ENCODE measurements at regions not wholly inside any gene's neighbourhood (a gene's known extent, or its start where the extent isn't known, plus 50 kb on each side); places are given as distances from the start of the nearest gene placed in this dataset.
A peak's percentile ranks its signal among the peaks of the same experiment; 100 is the strongest.

DNA sequence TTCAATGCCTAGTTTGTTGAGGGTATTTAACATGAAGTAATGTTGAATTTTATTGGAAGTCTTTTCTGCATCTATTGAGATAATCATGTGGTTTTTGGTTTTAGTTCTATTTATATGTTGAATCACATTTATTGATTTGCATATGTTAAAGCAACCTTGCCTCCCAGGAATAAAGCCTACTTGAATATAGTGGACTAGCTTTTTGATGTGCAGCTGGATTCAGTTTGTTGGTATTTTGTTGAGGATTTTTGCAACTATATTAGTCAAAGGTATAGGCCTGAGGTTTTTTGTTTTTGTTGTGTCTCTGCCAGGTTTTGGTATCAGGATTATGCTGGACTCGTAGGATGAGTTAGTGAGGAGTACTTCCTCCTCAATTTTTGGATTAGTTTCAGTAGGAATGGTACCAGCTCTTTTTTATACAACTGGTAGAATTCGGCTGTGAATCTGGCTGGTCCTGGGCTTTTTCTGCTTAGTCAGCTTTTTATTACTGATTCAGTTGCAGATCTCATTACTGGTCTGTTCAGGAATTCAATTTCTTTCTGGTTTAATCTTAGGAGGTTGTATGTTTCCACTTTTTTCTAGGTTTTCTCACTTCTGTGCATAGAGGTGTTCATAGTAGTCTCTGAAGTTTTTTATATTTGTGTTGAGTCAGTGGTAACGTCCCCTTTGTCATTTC is 209.8 kb upstream of the RBMS3 start:
- no peak for DNase-seq

DNA sequence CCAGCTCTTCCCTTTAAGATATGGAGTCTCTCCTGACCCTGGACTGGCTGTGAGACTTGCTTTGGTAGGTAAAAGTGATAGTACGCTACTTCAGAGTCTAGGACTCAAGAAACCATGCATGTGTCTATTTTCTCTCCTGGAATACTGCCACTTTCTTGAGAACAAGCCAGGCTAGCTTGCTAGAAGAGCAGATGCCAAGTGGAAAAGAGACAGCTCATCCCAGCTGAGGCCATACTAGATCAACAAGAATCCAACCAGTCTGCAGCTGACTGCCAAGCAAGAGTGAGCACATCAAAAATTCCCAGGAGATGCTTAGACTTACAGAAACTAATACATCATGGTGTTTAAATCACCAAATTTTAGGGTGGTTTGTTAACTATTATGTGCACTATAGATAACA is 208.3 kb upstream of the RBMS3 start:
- no peak for DNase-seq

DNA sequence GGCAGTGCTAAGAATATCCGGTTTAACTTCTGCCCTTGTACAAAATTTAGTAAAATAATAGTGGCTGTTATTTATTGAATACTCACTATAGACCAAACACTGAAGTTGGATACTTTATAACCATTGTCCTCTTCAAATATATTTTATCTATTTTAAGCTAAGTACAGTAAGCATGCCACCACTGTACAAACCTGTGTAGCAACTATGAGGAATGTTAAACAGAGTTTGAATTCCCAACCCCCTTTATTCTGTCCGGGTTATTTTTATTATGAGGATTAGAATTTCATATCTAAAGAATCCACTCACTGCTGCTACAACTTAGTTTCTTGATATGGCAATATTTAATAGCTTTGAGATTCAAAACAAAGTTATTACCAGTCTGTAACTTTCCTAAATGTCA is 203.5 kb upstream of the RBMS3 start:
- no peak for DNase-seq

DNA sequence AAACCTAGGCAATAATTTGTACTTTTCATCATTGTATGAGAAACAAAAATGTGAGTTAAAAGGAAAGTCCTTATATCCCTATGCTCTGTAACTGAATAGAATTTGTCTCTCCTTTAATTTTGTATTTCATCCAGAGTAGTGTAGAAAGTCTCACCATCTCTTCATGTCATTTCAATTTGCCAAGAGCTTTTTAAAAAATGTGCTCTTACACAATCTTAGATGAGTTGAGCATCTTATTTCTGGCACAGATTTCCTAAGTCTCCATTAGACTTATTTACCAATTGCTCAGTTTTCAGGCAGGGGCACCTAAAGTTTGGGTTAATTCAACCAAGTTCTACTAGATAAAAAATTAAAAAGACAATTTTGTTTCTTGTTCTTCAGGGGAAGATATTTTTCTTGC is 201.5 kb upstream of the RBMS3 start:
- no peak for DNase-seq

DNA sequence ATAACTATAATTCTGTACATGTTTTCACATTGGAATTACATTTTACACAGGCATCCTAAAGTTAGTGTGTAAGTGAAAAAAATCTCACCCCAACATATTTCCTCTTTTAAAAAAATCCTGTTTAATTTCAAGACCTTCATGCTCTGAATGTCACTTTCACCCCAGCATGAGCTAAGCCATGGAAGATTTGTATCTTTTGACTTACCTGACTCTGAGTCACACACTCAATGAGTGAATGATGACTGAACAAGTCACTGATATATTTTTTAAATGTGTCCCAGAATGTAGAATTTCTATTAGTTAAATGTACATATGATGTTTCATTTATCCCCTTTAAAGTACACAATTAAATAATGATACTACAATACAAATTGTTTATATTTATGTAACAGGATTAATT is 199.9 kb upstream of the RBMS3 start:
- no peak for DNase-seq

DNA sequence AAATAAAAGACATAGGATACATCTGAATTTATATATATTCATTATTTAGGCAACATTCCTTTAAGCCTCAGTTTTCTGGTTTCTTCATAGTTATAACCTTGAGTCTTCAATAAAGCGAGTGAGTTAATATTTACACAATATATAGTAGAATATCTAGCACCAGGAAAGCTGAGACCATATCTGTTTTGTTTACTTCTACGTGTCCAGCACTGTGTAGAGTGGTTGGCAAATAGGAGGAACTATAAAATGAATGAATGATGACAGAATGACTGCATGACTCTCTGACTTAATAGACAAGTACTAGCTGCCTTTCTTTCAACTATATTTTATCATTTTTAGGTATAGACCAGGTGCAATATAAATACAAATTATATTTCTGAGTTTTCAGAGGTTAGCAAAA is 197.8 kb upstream of the RBMS3 start:
- DNase-seq: no peak

DNA sequence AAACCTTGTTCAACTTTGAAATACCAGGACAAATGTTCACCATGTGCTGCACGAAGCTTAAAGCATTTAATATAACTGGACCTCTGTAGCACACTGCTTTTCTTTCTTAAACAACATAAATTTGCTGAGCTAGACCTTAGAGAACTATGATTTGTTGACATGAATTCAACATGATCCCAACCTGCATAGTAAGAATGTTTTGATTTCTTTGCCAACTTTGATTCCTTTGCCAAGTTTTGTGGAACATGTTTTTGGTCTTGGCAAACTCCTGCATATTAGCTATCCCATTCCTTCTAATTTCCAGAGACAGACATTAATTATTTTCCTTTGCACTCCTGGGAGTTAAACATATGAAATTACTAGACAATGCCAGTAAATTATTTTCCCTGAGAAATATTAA is 197.2 kb upstream of the RBMS3 start:
- no peak for DNase-seq

DNA sequence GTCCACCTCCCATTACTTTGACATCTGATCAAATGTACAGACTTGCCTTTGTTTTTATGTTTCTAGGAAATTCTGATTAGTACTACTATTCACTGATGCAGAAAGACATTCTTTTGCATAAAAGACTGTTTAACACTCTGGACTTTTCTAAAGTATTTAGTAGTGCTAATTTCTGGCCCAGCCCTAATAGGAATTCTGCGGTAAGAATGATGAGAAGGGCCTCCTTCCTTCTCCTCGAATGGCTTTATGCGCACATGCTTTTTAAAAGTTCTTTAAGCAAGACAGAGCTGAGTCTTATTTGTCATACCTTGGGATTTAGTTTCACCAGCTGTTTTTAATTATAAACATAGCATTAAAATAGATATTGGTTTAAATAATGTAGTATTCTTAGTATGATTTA is 192.3 kb upstream of the RBMS3 start:
- no peak for DNase-seq

DNA sequence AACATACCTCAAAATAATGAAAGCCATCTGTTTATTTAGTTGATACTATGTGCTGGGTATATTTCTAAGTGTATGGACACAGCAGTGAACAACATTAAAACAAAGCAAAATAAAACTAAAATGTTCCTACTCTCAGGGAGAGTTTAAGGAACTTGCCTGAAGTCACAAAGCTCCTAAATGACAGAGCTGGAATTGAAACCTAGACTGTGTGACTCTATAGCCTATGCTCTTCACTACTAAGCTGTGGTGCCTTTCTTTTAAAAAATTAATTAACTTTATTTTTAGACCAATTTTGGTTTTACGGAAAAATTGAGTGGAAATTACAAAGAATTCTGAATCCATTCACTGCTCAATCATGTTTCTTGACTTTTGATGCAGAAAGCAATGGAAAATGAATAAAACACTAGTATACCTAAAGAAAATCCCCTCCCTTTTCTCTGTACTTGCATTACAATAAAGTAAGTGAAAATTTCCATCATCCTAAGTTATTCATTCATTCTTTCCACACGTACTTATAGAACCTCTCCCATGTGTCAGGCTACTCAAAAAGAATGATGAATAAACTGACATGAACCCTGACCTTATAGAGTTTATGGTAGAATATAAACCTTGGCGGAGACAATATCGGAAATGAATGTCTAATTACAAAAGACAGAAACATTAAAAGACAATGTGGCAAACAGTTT is 189.8 kb upstream of the RBMS3 start:
- no peak for DNase-seq

DNA sequence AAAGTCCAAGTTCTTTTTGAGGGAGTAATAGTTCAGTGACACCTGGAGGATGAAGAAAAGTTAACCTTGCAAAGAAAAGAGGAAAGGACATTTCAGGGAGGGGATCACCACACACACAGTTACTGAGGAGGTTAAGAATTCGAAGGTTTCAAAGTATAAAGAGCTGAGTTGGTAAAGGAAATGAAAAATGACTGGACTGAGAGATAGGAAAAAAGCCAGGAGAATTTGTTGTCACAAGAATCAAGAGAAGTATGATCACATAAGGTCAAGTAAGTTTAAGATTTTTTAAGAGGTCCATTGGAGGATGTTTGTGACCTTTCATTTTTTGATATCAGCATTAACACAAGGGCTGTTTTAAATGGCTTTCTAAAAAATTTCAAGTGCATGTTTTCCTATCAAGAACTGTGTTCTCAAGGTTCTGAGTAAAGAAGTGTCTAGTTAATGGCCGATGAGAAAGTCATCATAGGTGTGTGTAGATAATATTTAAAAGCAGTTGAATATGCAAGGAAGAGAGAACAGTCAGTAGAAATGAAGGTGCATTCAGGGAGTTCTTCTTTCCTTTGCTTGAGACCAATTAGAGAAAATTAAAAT is 189.2 kb upstream of the RBMS3 start:
- DNase-seq: no peak

DNA sequence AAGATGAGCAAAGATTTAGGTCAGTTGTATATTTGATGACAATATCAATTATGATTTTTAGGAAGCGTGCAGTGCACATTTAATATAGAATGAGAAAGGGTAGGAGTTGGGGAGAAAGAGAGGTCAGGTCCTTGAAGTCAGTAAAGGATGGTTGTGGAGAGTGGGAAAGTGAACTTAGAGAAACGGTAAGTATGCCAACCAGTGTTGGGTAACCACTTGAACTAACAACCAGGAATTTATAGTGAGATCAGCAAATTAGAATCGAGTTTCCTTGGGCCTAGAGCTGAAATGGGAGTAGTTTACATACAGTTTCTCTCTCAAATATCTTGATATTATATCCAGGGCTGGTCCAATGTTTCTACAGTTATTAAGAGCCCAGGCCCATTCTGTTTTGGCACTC is 188.5 kb upstream of the RBMS3 start:
- no peak for DNase-seq

DNA sequence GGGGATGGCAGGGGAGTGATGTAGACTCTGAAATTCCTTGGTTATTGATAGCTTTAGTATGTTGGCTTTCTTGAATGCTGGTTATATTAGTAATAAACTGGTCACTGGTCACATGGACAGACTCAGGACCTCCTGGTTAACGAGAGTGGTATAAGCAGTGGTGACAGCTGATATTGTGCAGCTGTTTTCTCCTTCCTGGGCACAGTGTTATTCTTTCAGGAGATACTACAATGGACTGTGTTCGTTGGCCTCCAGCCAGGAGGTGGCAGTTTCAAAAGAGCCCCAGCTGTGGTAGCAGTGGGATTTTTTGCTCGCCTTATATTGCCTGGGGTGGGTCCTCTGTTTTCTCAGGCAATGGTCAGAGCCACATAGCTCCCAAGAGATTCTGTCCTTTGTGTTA is 181.6 kb upstream of the RBMS3 start:
- DNase-seq: peak; percentile 9

DNA sequence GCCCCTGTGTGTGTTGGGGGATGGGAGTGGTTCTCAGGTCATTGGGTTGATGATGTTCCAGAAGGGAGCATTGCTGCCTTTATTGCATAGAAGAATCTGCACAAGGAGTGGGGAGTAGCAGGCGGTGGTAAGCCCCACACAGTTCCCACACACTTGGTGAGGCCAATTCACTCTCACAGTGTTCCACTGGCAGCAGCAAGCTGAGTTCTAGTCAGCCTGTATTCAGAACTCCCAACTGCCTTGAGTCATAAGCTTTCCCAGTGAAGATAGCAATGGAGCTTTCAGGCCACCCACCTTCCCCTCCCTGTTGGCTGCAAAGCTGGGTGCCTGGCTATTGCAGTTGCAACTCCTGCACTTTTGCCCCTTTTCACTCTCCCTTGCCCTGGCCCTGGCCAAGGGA is 181.1 kb upstream of the RBMS3 start:
- DNase-seq: no peak

DNA sequence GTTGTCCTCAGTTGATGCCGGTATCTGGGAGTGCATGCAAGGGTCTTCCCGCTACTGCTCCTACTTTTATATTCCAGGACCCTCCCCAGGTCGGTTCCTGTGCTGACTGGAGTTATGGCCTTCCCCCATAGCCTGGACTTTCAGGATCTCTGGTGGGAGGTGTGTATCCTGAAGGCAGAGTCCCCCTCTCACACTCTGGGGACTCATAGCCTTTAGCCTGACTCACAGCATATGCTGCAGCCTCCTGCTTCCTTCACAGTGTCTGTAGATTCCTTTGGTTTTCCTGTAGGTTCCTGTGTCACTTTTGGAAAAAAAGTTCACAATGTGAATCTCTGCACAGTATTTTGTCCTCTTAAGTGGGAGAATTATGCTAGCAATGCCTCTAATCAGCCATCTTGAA is 180.6 kb upstream of the RBMS3 start:
- DNase-seq: no peak

DNA sequence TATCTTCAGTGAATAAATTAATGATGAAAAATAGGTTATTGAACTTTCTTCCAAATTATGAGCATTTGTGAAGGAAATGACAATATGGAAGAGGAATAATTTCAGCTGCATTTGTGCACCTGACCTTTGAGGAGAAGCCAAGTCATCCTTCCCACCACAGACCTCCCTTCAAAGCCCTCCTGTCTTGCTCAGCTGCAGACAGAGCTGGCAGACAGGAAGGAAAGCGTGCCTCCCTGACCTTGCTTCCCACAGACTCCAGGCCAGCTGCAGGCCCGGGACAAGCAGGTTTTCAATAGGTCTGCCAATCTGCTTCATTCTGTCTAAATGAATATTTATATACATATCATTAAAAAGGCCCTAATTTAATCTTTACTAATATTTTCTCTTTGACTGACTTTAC is 152.9 kb upstream of the RBMS3 start:
- no peak for DNase-seq

DNA sequence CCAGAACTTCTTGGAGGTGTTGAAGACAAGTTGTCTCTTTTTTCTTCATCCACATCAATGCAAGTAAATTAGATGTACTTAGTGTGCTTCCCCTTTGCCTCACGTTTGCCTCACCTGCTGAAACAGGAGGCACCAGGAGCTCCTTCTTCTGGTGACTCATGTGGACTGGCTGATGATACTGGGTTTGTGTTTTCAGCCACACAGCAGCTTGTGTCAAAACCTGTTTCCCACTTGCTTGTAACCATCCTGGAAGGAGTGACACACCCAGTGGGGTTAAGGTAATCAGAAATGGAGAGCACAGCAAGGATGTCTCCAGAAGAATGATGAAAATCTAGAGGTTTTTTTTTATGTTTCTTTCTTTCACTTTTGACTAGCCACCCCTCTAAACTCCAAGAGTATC is 143.3 kb upstream of the RBMS3 start:
- no peak for DNase-seq

DNA sequence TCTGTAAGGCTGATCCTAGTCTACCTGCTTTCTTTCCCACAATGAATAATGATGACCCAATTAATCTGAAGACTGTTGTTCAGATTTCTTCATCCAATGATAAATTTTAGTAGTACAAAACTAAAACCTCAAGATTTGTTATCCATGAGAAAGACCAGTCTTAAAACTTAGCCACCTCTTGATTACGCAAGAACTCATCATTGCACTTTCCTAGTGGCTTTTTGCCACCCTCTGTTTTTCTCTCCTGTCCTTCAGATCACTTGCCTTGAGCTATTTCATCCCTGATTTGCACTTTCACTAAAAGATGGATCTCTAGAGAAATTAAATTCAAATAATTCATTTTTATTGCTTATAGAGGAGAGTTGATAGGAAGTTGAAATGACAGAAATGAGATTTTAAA is 142.7 kb upstream of the RBMS3 start:
- DNase-seq: no peak

DNA sequence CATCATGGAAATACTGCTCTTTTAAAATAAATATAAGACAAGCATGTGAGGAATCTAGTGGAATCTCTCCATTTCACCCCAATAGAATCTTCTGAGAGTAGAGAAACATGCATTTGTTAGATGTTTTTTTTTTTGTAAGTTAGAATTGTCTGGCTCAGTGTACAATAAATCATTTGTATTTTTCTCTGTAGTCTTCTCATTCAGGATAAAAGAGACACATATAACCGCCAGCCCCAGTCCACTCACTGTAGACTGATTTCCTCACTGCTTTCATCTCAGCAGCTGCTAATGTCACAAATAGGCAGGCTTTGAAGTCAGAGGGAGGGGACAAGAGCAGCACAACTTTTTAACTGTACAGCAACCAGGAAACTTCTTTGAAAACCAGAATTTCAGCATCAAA is 140.2 kb upstream of the RBMS3 start:
- DNase-seq: no peak

DNA sequence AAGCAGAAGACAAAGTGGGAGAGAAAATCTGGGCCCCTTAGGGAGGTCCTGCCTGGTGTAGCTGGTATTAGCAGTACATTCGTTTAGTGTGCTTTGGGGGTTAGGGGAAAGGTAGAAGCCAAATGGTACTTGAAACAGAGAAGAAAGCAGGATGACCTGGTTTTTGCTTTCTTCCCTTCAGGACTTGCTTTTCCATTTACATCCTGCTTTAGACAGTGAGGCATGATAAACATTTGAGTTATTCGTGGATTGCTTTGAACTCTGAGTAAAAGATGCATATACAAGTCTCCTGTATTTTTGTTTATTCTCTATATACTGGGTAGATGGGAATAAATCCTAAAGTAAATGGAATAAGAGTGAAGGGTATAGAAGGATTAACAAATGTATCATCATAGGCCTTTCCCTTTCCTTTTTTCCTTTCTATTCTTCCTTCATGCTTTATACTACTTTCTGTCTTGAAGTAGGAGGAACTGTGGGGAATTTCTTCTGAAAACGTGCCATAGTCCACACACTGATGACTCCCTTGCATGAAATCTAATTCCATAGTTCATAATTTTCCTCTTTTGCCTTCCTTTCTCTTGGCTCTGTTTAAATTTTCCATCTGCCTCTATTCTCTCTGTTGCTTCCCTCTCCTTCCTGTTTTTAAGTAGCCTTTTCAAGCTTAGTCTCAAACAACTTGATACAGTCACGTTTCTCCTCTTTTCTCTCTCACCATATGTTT is 139.5 kb upstream of the RBMS3 start:
- no peak for DNase-seq

DNA sequence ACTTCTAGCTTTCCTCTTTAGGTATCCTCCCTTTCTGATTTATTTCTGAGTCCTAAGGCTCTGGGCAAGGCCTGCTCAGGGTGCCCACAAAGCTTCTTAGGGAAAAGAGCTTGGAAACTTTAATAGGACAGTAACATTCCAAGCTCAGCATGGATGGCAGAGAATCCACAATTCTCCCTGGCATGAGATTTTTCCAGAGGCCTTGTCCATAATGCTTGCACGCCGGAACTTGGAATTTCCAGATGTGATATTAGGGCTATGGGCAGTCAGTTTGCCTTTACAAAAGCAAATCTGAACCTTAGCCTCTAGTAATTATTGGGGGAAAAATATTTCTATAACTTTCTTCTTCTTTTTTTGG is 139.0 kb upstream of the RBMS3 start:
- no peak for DNase-seq

DNA sequence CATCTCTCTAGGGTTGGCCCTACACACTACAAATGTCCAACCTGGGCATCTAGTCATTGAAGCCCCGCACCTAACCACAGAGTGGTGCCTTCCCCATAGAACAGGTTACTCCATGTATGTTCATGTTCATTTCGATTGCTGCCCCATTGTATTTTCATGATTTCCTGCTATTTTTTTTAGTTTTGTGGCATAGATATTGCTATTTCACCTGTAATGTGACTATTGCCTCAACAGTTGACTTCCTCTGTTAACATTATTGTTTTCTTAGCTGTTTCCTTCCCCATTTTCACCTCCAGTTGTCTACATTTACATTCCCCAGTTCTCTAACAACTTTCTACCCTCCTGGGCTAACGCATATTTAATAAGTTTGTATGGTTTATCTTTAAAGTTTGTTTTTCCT is 137.7 kb upstream of the RBMS3 start:
- no peak for DNase-seq

DNA sequence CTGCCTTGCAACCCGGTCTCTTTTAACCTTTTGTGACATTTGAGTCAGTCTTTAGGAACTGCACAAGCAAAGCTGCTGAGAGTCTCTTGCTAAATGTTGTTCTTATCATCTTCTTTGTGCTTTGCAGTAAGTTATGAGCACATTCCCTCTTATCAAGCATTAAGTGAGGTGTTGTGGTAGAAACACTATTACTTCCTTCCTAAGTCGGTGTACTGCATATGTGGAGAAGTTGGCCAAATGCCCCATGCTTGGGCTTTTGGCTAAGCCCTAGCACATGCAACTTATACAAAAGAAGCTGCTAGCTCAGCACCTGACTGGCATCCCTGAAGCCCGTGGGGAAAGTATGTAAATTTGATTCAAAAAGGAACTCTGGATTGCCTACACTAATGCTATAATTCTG is 136.5 kb upstream of the RBMS3 start:
- DNase-seq: no peak

DNA sequence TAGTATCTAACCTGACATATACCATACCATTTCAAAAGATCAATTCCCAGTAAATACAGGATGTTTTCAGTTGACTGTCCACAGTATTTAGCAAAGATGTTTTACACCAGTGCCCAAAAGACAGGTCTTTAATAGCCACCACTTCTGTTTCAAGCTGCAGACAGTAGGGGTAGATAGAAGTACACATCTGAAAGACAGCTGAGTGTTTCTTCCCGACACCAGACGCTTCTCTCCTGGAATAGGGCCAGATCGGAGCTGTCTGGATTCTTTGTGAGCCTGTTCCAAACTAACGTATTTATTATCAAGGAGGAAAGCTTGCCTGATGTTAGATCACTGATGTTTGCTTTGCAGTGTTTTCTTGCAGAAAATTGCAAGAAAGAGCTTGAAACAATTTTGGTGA is 136.1 kb upstream of the RBMS3 start:
- no peak for DNase-seq

DNA sequence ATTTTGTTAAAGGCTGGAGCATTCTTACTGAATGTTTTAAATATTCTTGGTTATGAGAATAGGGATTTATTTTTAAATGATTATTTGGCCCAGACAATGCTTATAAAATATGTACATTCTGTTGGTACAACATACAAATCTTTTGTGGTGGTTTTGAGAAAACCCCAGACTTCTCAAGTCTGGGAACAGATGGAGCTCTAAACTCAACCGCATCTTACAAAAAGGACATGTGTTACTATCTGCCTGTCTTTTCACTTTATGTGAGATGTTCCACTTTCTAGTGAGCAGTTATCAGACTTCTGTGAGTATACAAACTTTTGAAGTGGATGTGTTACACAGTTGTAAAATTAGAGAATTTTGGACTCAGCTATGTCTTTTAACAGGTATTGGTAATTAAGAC is 135.5 kb upstream of the RBMS3 start:
- no peak for DNase-seq
